Vagina (tissue), 2 donors: ENCODE measurements at regions not wholly inside any gene's neighbourhood (a gene's known extent, or its start where the extent isn't known, plus 50 kb on each side); places are given as distances from the start of the nearest gene placed in this dataset.

ENCODE experiments used
- CTCF ChIP-seq, 3 experiments: fragments of 450-650 bp in 2 of 3; fragments of 200-600 bp in 1 of 3; sonication (generic) in 1 of 3; IDR thresholded peaks; one replicate each; pipeline ENCODE4 v1.5.1; 2017 to 2019; ENCODE audit warnings: antibody characterized with exemption in 3 of 3, mild to moderate bottlenecking in 2 of 3, moderate library complexity in 2 of 3
- POLR2A ChIP-seq, 2 donors: fragments of 450-650 bp; IDR thresholded peaks; one replicate each; pipeline ENCODE4 v1.6.1; 2017; ENCODE audit warnings: antibody characterized with exemption in 2 of 2, mild to moderate bottlenecking in 2 of 2, moderate library complexity in 2 of 2
- POLR2AphosphoS5 ChIP-seq, 2 donors: sonication (generic); formaldehyde crosslinking; IDR thresholded peaks; one replicate each; pipeline ENCODE4 v1.9.0; 2017; ENCODE audit warnings: antibody characterized with exemption in 2 of 2, mild to moderate bottlenecking in 2 of 2, low read depth in 1 of 2; ENCODE audit not compliant: insufficient read depth in 1 of 2

GRCh38 chr18:29626094-29626493 is 1416.4 kb downstream of the DSC3 start:
- TF ChIP-seq CTCF (IDR thresholded peaks at IDR 0.05): no peak
- no peak for TF ChIP-seq POLR2A (IDR thresholded peaks at IDR 0.05)
- TF ChIP-seq POLR2AphosphoS5 (IDR thresholded peaks at IDR 0.05; ENCODE audit: insufficient read depth in 1 of 2, low read depth in 1 of 2): no peak
